ENCODE measurements at regions not wholly inside any gene's neighbourhood (a gene's known extent, or its start where the extent isn't known, plus 50 kb on each side); places are given as distances from the start of the nearest gene placed in this dataset.

DNA sequence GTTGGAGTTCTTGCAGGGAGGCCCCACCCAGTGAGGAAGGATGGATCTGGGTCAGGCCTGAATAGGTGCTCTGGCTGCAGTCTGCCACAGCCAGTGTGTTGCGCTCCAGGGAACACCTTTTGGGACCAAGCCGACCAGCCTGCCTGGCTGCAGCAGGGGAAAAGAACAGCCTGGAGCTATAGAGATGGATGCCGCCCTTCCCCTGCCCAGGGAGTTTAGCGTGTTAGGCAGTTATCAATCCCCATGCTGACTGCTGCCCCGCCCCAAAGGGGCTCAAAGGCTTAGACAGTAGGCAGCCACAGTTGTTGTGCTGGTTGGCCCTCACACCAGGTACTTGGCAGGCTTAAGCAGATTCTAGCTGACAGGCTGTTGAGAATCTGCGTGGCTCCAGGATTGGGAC, 153.4 kb upstream of the ADAMTS19 start:
- Histone ChIP-seq H3K4me3 (ENCODE audit: low read length) (no peak overlapping the region), H3F3A (ENCODE audit: insufficient read depth, low read length, poor library complexity, severe bottlenecking) (no peaks in the 10 kb centered on the region), H3K4me2 (ENCODE audit: low read length) (no peak overlapping the region), H3K27me3 (ENCODE audit: insufficient read depth, low read depth, low read length) (no peaks in the 10 kb centered on the region), H3K36me3 (ENCODE audit: insufficient read depth, low read length) (no peaks in the 10 kb centered on the region), H3K27ac (ENCODE audit: low read length) (no peak overlapping the region), H2AFZ (ENCODE audit: low read depth, low read length) (no peak overlapping the region), H3K79me2 (replicated peaks; ENCODE audit: insufficient read depth, low read length) (no peaks in the 10 kb centered on the region), H3K9me3 (ENCODE audit: low read length) (no peaks in the 10 kb centered on the region), H3K9ac (ENCODE audit: low read length) (no peak overlapping the region), H4K20me1 (ENCODE audit: insufficient read depth) (no peaks in the 10 kb centered on the region), H3K9me2 (ENCODE audit: insufficient read depth, low read length) (no peaks in the 10 kb centered on the region)
- no peak for TF ChIP-seq TAF1 (IDR thresholded peaks at IDR 0.05; ENCODE audit: low read depth)
- TF ChIP-seq RAD21 (conservative IDR thresholded peaks at IDR 0.05): no peak
- TF ChIP-seq, protein P1, sequence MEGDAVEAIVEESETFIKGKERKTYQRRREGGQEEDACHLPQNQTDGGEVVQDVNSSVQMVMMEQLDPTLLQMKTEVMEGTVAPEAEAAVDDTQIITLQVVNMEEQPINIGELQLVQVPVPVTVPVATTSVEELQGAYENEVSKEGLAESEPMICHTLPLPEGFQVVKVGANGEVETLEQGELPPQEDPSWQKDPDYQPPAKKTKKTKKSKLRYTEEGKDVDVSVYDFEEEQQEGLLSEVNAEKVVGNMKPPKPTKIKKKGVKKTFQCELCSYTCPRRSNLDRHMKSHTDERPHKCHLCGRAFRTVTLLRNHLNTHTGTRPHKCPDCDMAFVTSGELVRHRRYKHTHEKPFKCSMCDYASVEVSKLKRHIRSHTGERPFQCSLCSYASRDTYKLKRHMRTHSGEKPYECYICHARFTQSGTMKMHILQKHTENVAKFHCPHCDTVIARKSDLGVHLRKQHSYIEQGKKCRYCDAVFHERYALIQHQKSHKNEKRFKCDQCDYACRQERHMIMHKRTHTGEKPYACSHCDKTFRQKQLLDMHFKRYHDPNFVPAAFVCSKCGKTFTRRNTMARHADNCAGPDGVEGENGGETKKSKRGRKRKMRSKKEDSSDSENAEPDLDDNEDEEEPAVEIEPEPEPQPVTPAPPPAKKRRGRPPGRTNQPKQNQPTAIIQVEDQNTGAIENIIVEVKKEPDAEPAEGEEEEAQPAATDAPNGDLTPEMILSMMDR (IDR thresholded peaks at IDR 0.05; ENCODE audit: poor library complexity, severe bottlenecking): no peak
- TF ChIP-seq MXI1 (conservative IDR thresholded peaks at IDR 0.05; ENCODE audit: poor library complexity, severe bottlenecking): no peak
- TF ChIP-seq SMC3 (conservative IDR thresholded peaks at IDR 0.05; ENCODE audit: poor library complexity): no peak
- TF ChIP-seq POLR2AphosphoS5 (IDR thresholded peaks at IDR 0.05): no peak
- TF ChIP-seq EP300 (conservative IDR thresholded peaks at IDR 0.05; ENCODE audit: poor library complexity, severe bottlenecking): no peak
- no peak for TF ChIP-seq EZH2 (IDR thresholded peaks at IDR 0.05; ENCODE audit: borderline replicate concordance, insufficient read depth, low read length, poor library complexity, severe bottlenecking)

DNA sequence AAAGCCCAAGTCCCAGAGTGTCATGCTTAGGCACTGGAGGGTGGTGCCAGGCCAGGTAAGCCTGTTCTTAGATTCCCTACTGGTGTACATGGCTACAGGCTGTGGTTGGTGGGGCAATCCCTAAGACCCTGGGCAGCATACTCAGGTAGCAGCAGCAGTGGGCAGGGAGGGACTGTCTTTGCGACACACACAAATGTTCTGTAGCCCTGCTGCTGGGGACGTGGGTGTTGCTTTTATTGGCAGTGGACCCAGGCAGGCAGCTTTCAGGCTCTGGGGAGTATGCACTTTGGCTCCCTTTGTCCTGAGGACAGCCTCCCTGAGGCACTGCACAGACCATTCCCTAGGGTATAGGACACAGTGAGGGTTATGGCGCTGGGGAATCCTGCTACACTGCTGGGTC, 137.1 kb upstream of the ADAMTS19 start:
- no peak overlapping the region for H3K4me2 ChIP-seq (ENCODE audit: low read length)
- H3F3A ChIP-seq (ENCODE audit: insufficient read depth, low read length, poor library complexity, severe bottlenecking): no peaks in the 10 kb centered on the region
- H3K27me3 ChIP-seq (ENCODE audit: insufficient read depth, low read depth, low read length): no peaks in the 10 kb centered on the region
- H4K20me1 ChIP-seq (ENCODE audit: insufficient read depth): no peaks in the 10 kb centered on the region
- no peak overlapping the region for H3K9ac ChIP-seq (ENCODE audit: low read length)
- H3K27ac ChIP-seq (ENCODE audit: low read length): no peak overlapping the region
- no peak overlapping the region for H3K4me3 ChIP-seq (ENCODE audit: low read length)
- H2AFZ ChIP-seq (ENCODE audit: low read depth, low read length): no peak overlapping the region
- H3K9me2 ChIP-seq (ENCODE audit: insufficient read depth, low read length): no peaks in the 10 kb centered on the region
- H3K36me3 ChIP-seq (ENCODE audit: insufficient read depth, low read length): no peaks in the 10 kb centered on the region
- no peaks in the 10 kb centered on the region for H3K79me2 ChIP-seq (replicated peaks; ENCODE audit: insufficient read depth, low read length)
- H3K9me3 ChIP-seq (ENCODE audit: low read length): no peaks in the 10 kb centered on the region
- TF ChIP-seq REST (IDR thresholded peaks at IDR 0.05; ENCODE audit: borderline replicate concordance) (no peak), EP300 (conservative IDR thresholded peaks at IDR 0.05; ENCODE audit: poor library complexity, severe bottlenecking) (no peak)

- no peaks in the 10 kb centered on the region for H3F3A ChIP-seq (ENCODE audit: insufficient read depth, low read length, poor library complexity, severe bottlenecking)
- H3K27me3 ChIP-seq (ENCODE audit: insufficient read depth, low read depth, low read length): no peaks in the 10 kb centered on the region
- no peak overlapping the region for H3K27ac ChIP-seq (ENCODE audit: low read length)
- no peak overlapping the region for H3K9ac ChIP-seq (ENCODE audit: low read length)
- H3K9me2 ChIP-seq (ENCODE audit: insufficient read depth, low read length): no peaks in the 10 kb centered on the region
- H3K79me2 ChIP-seq (replicated peaks; ENCODE audit: insufficient read depth, low read length): no peaks in the 10 kb centered on the region
- no peaks in the 10 kb centered on the region for H3K9me3 ChIP-seq (ENCODE audit: low read length)
- no peaks in the 10 kb centered on the region for H3K36me3 ChIP-seq (ENCODE audit: insufficient read depth, low read length)
- H3K4me3 ChIP-seq (ENCODE audit: low read length): no peak overlapping the region
- TF ChIP-seq POLR2AphosphoS5 (IDR thresholded peaks at IDR 0.05) (no peak), TAF1 (IDR thresholded peaks at IDR 0.05; ENCODE audit: low read depth) (no peak), REST (IDR thresholded peaks at IDR 0.05; ENCODE audit: borderline replicate concordance) (no peak)
- H4K20me1 ChIP-seq (ENCODE audit: insufficient read depth): no peaks in the 10 kb centered on the region
- no peak overlapping the region for H2AFZ ChIP-seq (ENCODE audit: low read depth, low read length)
- no peak overlapping the region for H3K4me2 ChIP-seq (ENCODE audit: low read length)
These were observed 118.8 kb upstream of the ADAMTS19 start for GRCh38 chr5:129341306-129341705.
